ENCODE measurements at regions not wholly inside any gene's neighbourhood (a gene's known extent, or its start where the extent isn't known, plus 50 kb on each side); places are given as distances from the start of the nearest gene placed in this dataset.
"Not testable (repeated sequence)": the region's sequence is repeated elsewhere in the genome, so short reads cannot be mapped to it uniquely, and the experiment has no call there.

- TF ChIP-seq CTCF (conservative IDR thresholded peaks at IDR 0.05; ENCODE audit: low read depth, low read length); EZH2 (IDR thresholded peaks at IDR 0.05; ENCODE audit: low read length, unreplicated experiment): not testable (repeated sequence)
Measured at GRCh38 chr2:87439617-87440204, 308.2 kb upstream of the PLGLB2 start.

All from PC-3 (cell line).